ENCODE measurements at regions not wholly inside any gene's neighbourhood (a gene's known extent, or its start where the extent isn't known, plus 50 kb on each side); places are given as distances from the start of the nearest gene placed in this dataset.
A peak's percentile ranks its signal among the peaks of the same experiment; 100 is the strongest.
"Not testable (repeated sequence)": the region's sequence is repeated elsewhere in the genome, so short reads cannot be mapped to it uniquely, and the experiment has no call there.

DNA sequence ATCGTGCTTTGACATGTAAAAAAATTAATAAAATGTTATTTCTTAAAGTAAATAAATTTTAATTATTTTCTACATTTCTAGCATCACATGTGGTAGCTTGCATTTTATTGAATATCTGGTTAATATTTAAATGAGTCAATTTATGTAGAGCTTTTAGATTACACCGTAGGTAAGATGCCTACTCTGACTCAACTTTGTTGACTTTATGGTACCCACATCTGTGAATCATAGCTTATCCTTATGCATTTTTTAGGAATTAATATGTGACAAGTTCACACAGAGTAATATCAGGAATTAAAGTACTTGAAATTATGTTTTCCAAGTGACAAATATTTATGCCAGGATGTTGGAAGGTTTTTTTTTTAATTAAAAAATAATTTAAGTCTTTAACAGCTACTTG is 120.7 kb downstream of the LEPR start:
- no peak for DNase-seq (ENCODE audit: extremely low read depth, low read depth)
- no peak for TF ChIP-seq CTCF (IDR thresholded peaks at IDR 0.05; ENCODE audit: low read depth, low read length)

- no peak for DNase-seq (ENCODE audit: extremely low read depth, low read depth)
- no peak for TF ChIP-seq CTCF (IDR thresholded peaks at IDR 0.05; ENCODE audit: low read depth, low read length)
Observed at GRCh38 chr1:65541865-65542264, 121.4 kb downstream of the LEPR start.

DNA sequence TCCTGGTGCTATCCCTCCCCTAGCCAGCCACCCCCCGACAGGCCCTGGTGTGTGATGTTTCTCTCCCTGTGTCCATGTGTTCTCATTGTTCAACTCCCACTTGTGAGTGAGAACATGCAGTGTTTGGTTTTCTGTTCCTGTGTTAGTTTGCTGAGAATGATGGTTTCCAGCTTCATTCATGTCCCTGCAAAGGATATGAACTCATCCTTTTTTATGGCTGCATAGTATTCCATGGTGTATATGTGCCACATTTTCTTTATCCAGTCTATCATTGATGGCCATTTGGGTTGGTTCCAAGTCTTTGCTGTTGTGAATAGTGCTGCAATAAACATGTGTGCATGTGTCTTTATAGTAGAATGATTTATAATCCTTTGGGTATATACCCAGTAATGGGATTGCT is 122.1 kb downstream of the LEPR start:
- not testable (repeated sequence) for DNase-seq (ENCODE audit: extremely low read depth, low read depth)

DNA sequence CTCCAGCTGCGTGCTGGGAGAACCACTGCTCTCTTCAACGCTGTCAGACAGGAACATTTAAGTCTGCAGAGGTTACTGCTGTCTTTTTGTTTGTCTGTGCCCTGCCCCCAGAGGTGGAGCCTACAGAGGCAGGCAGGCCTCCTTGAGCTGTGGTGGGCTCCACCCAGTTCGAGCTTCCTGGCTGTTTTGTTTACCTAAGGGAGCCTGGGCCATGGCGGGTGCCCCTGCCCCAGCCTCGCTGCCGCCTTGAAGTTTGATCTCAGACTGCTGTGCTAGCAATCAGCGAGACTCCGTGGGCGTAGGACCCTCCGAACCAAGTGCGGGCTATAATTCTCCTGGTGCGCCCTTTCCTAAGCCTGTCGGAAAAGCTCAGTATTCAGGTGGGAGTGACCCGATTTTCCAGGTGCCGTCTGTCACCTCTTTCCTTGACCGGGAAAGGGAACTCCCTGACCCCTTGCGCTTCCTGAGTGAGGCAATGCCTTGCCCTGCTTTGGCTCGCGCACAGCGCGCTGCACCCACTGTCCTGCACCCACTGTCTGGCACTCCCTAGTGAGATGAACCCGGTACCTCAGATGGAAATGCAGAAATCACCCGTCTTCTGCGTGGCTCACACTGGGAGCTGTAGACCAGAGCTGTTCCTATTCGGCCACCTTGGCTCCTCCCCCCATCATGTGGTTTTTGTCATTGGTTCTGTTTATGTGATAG is 130.0 kb downstream of the LEPR start:
- DNase-seq (ENCODE audit: extremely low read depth, low read depth) = not testable (repeated sequence)

DNA sequence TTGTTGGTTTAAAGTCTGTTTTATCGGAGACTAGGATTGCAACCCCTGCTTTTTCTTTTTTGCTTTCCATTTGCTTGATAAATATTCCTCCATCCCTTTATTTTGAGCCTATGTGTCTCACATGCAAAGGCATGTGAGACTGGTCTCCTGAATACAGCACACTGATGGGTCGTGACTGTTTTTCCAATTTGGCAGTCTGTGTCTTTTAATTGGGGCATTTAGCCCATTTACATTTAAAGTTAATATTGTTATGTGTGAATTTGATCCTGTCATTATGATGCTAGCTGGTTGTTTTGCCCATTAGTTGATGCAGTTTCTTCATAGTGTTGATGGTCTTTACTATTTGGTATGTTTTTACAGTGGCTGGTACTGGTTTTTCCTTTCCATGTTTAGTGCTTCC is 132.0 kb downstream of the LEPR start:
- DNase-seq (ENCODE audit: extremely low read depth, low read depth) = not testable (repeated sequence)

GRCh38 chr1:65554086-65554764 is 133.8 kb downstream of the LEPR start:
- DNase-seq (ENCODE audit: extremely low read depth, low read depth) = not testable (repeated sequence)

- TF ChIP-seq CTCF (IDR thresholded peaks at IDR 0.05; ENCODE audit: low read depth, low read length) = no peak
- no peak for DNase-seq (ENCODE audit: extremely low read depth, low read depth)
Observed at GRCh38 chr1:65554829-65555228, 134.4 kb downstream of the LEPR start.

DNA sequence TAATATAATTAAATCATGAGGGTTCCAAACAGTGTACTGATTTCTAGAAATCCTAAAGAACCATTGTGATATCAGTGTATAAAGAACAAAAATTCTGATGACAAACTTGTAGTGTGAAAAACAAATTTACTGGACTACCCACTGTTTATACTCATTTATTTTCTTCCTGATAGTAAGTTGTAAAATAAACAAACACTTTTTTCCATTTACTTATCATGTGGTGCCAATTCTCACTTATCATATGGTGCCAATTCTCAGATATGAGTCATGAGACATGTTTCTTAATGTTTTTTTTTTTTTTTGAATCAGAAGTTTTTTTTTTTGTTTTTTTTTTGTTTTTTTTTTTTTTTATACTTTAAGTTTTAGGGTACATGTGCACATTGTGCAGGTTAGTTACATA is 137.7 kb downstream of the LEPR start:
- peak; percentile 4 for DNase-seq (ENCODE audit: extremely low read depth, low read depth)
- no peak for TF ChIP-seq CTCF (IDR thresholded peaks at IDR 0.05; ENCODE audit: low read depth, low read length)

DNA sequence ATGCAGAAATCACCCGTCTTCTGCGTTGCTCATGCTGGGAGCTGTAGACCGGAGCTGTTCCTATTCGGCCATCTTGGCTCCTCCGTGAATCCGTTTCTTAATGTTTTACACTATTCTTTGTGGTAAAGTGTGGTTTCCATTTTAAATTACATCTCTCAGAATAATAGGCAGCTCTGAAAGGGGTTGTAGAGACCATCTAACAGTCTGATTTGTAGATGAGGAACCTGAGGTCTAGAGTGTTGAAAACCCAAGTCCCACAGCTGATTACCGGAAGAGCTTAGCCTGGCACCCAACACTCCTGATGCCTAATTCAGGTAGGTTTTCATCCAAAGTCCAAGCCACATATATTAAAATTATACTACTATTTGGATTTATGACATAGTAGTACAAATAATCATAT is 144.0 kb downstream of the LEPR start:
- TF ChIP-seq CTCF (IDR thresholded peaks at IDR 0.05; ENCODE audit: low read depth, low read length) = no peak

More for the DNA sequence above, 144.0 kb downstream of the LEPR start:
- no peak for DNase-seq (ENCODE audit: extremely low read depth, low read depth)
